ENCODE measurements at regions not wholly inside any gene's neighbourhood (a gene's known extent, or its start where the extent isn't known, plus 50 kb on each side); places are given as distances from the start of the nearest gene placed in this dataset.

GRCh38 chr6:156056085-156056484, 600.4 kb upstream of the NOX3 start:
- Histone ChIP-seq H3K4me3 (ENCODE audit: low read depth, low read length) (no peak overlapping the region), H3K36me3 (ENCODE audit: control insufficient read depth, insufficient read depth, low read length) (no peaks in the 10 kb centered on the region), H3K79me2 (no peaks in the 10 kb centered on the region), H2AFZ (no peak overlapping the region), H3K27me3 (ENCODE audit: control insufficient read depth, insufficient read depth, low read length) (no peaks in the 10 kb centered on the region), H3K4me1 (no peaks in the 10 kb centered on the region), H3K9me3 (ENCODE audit: control insufficient read depth, low read length) (no peaks in the 10 kb centered on the region), H3K4me2 (ENCODE audit: low read length) (no peak overlapping the region), H3K9ac (no peak overlapping the region), H3K27ac (no peak overlapping the region)
- no peak for TF ChIP-seq CTCF (IDR thresholded peaks at IDR 0.05)

GRCh38 chr6:156053626-156054025, 598.0 kb upstream of the NOX3 start:
- H3K27ac ChIP-seq, result no peak overlapping the region
- no peaks in the 10 kb centered on the region for H3K27me3 ChIP-seq (ENCODE audit: control insufficient read depth, insufficient read depth, low read length)
- H3K9ac ChIP-seq, result no peak overlapping the region
- no peaks in the 10 kb centered on the region for H3K4me1 ChIP-seq
- no peak overlapping the region for H3K4me2 ChIP-seq (ENCODE audit: low read length)
- H2AFZ ChIP-seq, result no peak overlapping the region
- no peaks in the 10 kb centered on the region for H3K36me3 ChIP-seq (ENCODE audit: control insufficient read depth, insufficient read depth, low read length)
- no peaks in the 10 kb centered on the region for H3K79me2 ChIP-seq
- H3K4me3 ChIP-seq (ENCODE audit: low read depth, low read length), result no peak overlapping the region
- H3K9me3 ChIP-seq (ENCODE audit: control insufficient read depth, low read length), result no peaks in the 10 kb centered on the region
- no peak for TF ChIP-seq CTCF (IDR thresholded peaks at IDR 0.05)

GRCh38 chr6:156046841-156047449, 591.3 kb upstream of the NOX3 start:
- Histone ChIP-seq H3K27ac (no peak overlapping the region), H3K9me3 (ENCODE audit: control insufficient read depth, low read length) (no peaks in the 10 kb centered on the region), H2AFZ (no peak overlapping the region), H3K9ac (no peak overlapping the region), H3K4me2 (ENCODE audit: low read length) (no peak overlapping the region), H3K4me1 (no peaks in the 10 kb centered on the region), H3K27me3 (ENCODE audit: control insufficient read depth, insufficient read depth, low read length) (no peaks in the 10 kb centered on the region), H3K79me2 (no peaks in the 10 kb centered on the region), H3K36me3 (ENCODE audit: control insufficient read depth, insufficient read depth, low read length) (no peaks in the 10 kb centered on the region), H3K4me3 (ENCODE audit: low read depth, low read length) (no peak overlapping the region)
- no peak for TF ChIP-seq CTCF (IDR thresholded peaks at IDR 0.05)

- no peak overlapping the region for H2AFZ ChIP-seq
- no peaks in the 10 kb centered on the region for H3K79me2 ChIP-seq
- no peaks in the 10 kb centered on the region for H3K36me3 ChIP-seq (ENCODE audit: control insufficient read depth, insufficient read depth, low read length)
- no peaks in the 10 kb centered on the region for H3K4me1 ChIP-seq
- no peak overlapping the region for H3K9ac ChIP-seq
- H3K27ac ChIP-seq, result no peak overlapping the region
- no peaks in the 10 kb centered on the region for H3K9me3 ChIP-seq (ENCODE audit: control insufficient read depth, low read length)
- no peak for TF ChIP-seq CTCF (IDR thresholded peaks at IDR 0.05)
- H3K4me3 ChIP-seq (ENCODE audit: low read depth, low read length), result no peak overlapping the region
- no peaks in the 10 kb centered on the region for H3K27me3 ChIP-seq (ENCODE audit: control insufficient read depth, insufficient read depth, low read length)
- no peak overlapping the region for H3K4me2 ChIP-seq (ENCODE audit: low read length)
Measured at GRCh38 chr6:156046268-156046665, 590.6 kb upstream of the NOX3 start.
